HK-2 (cell line): ENCODE measurements at regions not wholly inside any gene's neighbourhood (a gene's known extent, or its start where the extent isn't known, plus 50 kb on each side); places are given as distances from the start of the nearest gene placed in this dataset.

ENCODE experiments used
- DNase-seq: peaks from one replicate; pipeline ENCODE4 v3.0.0-alpha.2; 2018; ENCODE audit not compliant: unreplicated experiment

DNA sequence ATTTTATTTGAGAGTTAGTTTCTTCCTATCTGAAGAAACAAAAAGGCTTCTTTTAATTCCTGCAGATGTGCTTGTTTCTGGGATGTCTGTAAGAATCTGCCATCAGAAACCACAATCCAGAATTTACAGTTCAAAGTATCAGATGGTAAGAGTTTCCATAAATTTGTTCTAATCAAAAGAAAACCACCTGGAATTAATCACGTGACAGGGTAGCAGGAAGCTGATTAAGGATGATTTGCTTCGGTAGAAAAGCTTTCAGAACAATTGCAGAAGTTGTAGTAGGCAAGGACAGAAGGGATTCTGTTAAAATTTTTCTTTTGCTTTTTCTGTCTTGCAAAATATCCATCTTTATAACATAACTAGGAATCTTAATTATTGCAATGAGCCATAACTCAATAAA, 1975.1 kb upstream of the AGA start:
- DNase-seq = no peak

DNA sequence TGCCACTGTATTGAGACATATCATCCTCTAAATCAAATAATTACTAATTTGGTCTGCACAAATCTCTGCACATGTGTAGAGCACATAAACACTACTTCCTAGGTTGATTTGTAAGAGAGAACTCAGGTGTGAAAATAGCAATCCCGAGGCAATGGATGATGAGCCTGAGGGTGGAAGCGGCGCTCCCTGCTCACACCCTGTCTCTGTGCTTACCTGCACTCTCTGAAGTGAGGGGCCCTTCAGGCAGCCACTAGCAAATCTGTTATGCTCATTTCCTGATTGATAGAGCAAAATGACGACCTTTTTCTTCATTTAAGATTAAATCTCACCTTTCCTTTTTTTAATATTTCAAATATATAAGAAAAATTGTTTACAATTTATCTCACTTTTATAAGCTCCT, 1995.7 kb upstream of the AGA start:
- DNase-seq = no peak

- DNase-seq = no peak
These were observed 1999.4 kb upstream of the AGA start for GRCh38 chr4:179441596-179441995.

DNA sequence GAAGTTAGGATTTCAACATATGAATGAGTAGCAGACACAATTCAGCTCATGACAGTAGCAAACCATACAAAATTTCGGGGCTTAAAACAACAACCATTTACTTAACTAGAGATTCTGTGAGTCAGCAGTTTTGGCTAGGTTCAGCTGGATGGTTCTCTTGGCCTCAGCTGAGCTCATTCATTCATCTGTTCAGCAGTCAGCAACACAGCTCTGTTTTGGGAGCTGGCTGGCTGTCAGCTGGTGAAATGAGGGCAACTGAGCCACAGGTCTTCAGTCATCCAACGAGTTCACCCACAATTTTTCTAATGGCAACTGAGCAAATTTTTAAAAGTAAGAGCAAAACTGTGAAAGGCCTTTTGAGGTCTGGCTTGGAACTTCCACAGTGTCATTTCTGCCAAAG, 2005.1 kb upstream of the AGA start:
- DNase-seq = no peak

DNA sequence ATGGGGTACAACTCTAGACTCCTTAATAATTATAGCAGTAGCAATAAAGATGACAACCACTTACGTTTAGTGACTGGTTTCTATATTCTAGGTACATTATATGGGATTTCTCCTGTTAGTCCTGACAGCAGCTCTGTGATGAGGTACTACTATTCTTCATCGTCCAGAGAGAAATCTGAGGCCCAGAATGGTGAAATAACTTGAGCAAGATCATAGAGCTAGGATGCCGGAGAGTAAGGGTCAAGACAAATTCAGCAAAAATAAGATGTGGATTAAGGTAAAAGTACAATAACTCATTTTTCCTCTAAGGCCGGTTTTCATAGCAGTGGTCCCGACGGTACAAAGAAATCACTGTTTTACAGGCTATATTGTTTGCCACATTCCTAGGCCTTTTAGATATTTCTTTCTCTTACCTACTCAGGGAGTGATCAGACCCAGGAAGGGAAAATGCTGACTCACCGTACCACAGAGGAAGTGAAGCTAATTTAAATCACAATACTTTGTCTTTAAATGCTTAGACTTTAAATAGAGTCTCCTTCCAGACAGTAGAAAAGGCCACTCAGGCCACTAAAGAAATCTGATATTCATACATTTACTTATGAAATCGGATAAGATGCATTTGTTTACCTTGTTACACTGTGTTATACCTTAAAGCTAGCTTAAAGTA, 2023.0 kb upstream of the AGA start:
- DNase-seq = no peak

- DNase-seq = no peak
These were observed 2025.6 kb upstream of the AGA start for GRCh38 chr4:179467878-179468277.

DNA sequence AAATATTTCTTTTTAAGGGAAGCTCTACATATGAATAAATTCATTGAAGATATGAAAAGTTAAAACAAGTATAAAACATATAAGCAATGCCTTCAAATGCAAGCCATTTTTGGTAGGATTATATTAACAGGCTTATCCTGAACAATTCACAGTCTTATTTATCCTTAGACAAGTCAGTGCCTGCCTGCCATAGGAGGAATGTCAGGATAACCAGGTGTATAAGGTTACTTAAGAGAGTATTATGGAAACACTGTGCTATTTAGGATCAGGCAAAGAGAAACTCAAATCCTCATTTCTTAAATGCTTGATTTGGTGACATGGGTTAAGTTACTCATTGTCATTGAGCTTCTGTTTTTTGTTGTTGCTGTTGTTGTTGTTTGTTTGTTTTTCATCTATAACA, 2029.9 kb upstream of the AGA start:
- DNase-seq = no peak

DNA sequence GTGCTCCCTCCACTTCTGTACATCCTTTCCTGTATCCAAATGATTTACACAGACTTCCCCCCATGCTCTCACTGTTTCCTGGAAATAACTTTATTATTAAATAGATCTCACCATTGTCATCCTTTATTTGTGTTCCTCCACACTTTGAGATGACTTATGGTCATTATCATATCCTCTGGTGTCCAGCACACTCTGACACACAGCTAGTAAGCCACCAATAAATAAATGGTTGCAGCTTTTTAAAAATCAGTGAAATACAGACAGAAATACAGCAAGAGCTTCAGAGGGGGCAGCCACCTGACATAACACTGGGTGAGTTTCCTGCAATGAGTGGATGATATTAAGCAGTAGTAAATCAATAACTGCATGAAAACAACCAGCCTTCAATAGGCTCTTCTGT, 2036.4 kb upstream of the AGA start:
- no peak for DNase-seq

DNA sequence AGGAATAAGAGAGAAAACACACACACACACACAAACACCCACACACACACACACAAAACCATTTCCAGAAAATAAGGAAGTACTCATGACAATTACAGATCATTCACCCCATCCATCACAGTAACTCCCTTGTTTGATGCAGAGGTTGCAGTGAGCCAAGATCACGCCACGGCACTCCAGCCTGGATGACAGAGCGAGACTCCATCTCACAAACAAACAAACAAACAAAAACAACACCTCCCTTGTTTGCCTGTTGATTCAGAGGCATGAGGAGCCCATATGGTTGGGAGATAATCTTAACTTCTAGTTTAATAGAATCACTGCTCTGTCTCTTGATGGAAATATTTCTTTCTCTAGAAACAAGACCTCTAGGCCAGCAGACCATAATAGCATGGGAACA, 2043.5 kb upstream of the AGA start:
- no peak for DNase-seq

GRCh38 chr4:179486570-179487335, 2044.5 kb upstream of the AGA start:
- no peak for DNase-seq

- no peak for DNase-seq
These were observed 2050.2 kb upstream of the AGA start for GRCh38 chr4:179492260-179493080.

- DNase-seq = no peak
These were observed 2061.7 kb upstream of the AGA start for GRCh38 chr4:179503976-179504375.

DNA sequence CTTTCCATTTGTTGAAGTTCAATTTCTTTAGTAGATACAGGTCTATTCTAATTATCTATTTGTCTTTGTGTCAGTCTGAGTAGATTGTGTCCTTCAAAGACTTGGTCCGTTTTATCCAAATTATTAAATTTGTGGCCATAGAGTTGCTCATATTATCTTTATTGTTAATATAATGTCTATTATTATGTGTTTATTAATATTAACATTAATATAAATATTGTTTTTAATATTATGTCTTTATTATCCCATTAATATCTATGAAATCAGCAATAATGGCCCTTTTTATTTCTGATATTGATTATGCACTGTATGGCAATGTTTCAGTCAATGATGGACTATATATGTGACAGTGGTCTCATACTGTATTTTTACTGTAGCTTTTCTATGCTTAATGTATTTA, 2067.3 kb upstream of the AGA start:
- no peak for DNase-seq

DNA sequence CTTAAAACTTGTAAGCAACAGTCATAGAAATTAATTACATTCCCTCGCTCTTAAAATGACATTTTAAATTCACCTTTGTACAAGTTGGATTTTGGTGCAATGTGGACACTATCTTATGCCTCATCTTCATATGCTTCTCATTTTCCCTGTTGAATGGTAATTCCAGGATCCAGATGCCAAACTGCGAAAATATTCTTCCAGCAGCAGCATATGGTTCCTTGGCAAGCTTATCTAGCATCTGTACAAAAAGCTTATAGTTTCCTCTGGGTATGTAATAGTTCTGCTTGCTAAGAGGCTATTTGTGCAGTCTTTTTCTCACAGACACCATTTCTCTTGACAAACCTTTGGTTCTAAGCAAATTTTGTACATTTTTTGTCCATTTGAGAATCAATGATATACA, 2079.7 kb upstream of the AGA start:
- DNase-seq = no peak

GRCh38 chr4:179530958-179531357, 2088.7 kb upstream of the AGA start:
- no peak for DNase-seq

GRCh38 chr4:179536694-179537093, 2094.5 kb upstream of the AGA start:
- DNase-seq = no peak

- no peak for DNase-seq
These were observed 2097.4 kb upstream of the AGA start for GRCh38 chr4:179539641-179540040.

- DNase-seq = no peak
These were observed 2101.5 kb upstream of the AGA start for GRCh38 chr4:179543771-179544170.

GRCh38 chr4:179544496-179544895, 2102.3 kb upstream of the AGA start:
- DNase-seq = no peak

DNA sequence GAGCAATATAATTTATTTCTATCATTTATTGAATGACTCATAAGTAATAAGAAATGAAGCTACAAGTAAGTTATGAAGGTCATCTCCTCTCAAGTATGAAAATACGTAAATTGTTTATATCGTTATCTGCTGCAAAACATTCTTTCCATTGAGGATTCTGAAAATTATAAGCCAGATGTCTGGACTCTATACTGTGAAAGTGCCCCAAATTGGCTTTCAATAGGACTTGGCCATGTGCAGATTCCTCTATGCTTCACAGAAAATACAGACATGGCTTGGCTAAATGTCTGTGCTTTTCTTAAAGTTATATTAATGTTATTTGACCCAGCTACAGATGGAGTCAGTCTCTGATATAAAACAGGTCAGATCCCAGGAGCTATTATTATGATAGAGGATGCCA, 2109.9 kb upstream of the AGA start:
- no peak for DNase-seq

- no peak for DNase-seq
These were observed 2121.5 kb upstream of the AGA start for GRCh38 chr4:179563741-179564140.

DNA sequence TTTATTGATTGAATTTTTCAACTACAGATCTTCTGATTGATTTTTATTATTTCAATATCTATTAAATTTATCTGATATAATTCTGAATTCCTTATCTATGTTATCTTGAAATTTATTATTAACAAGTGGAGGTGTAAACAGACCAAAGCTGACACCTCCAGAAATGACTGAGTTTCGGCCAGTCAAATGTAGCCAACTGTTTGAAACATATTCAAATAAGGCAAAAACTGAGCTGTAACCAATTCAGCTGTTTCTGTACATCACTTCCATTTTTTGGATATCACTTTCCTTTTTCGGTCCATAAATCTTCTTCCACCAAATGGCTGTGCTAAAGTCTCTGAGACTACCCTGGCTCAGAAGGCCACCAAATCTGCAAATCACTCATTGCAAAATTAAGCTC, 2127.3 kb upstream of the AGA start:
- no peak for DNase-seq
